ENCODE measurements at regions not wholly inside any gene's neighbourhood (a gene's known extent, or its start where the extent isn't known, plus 50 kb on each side); places are given as distances from the start of the nearest gene placed in this dataset.

- no peak for DNase-seq
These were observed 318.7 kb downstream of the CYP26B1 start for GRCh38 chr2:71829008-71829407.

- no peak for DNase-seq
These were observed 319.7 kb downstream of the CYP26B1 start for GRCh38 chr2:71827973-71828372.

- DNase-seq, result no peak
These were observed 320.1 kb downstream of the CYP26B1 start for GRCh38 chr2:71827524-71827901.

GRCh38 chr2:71826826-71827523 is 320.7 kb downstream of the CYP26B1 start:
- no peak for DNase-seq

- no peak for DNase-seq
These were observed 321.4 kb downstream of the CYP26B1 start for GRCh38 chr2:71826299-71826698.

- no peak for DNase-seq
These were observed 323.2 kb downstream of the CYP26B1 start for GRCh38 chr2:71824436-71824835.

- DNase-seq, result no peak
These were observed 324.1 kb downstream of the CYP26B1 start for GRCh38 chr2:71823526-71823925.

GRCh38 chr2:71822463-71822862 is 325.2 kb downstream of the CYP26B1 start:
- no peak for DNase-seq

GRCh38 chr2:71821856-71822255 is 325.8 kb downstream of the CYP26B1 start:
- DNase-seq, result no peak

- DNase-seq, result no peak
These were observed 330.8 kb downstream of the CYP26B1 start for GRCh38 chr2:71816815-71817214.

GRCh38 chr2:71815701-71816474 is 331.8 kb downstream of the CYP26B1 start:
- no peak for DNase-seq

- no peak for DNase-seq
These were observed 332.8 kb downstream of the CYP26B1 start for GRCh38 chr2:71814885-71815284.

GRCh38 chr2:71813807-71814470 is 333.7 kb downstream of the CYP26B1 start:
- DNase-seq, result no peak

- no peak for DNase-seq
These were observed 334.3 kb downstream of the CYP26B1 start for GRCh38 chr2:71813315-71813714.

- no peak for DNase-seq
These were observed 334.9 kb downstream of the CYP26B1 start for GRCh38 chr2:71812736-71813135.

GRCh38 chr2:71811726-71812125 is 335.9 kb downstream of the CYP26B1 start:
- no peak for DNase-seq

GRCh38 chr2:71811157-71811556 is 336.5 kb downstream of the CYP26B1 start:
- DNase-seq, result no peak

GRCh38 chr2:71807581-71808451 is 339.8 kb downstream of the CYP26B1 start:
- no peak for DNase-seq

GRCh38 chr2:71806432-71806831 is 341.2 kb downstream of the CYP26B1 start:
- DNase-seq, result no peak

- DNase-seq, result no peak
These were observed 343.3 kb downstream of the CYP26B1 start for GRCh38 chr2:71804281-71804751.

GRCh38 chr2:71803398-71803797 is 344.3 kb downstream of the CYP26B1 start:
- no peak for DNase-seq

GRCh38 chr2:71802556-71802955 is 345.1 kb downstream of the CYP26B1 start:
- DNase-seq, result no peak

- DNase-seq, result peak in 1 of 2 donors; percentile 11
These were observed 345.7 kb downstream of the CYP26B1 start for GRCh38 chr2:71801969-71802368.

Measured in stimulated activated CD4-positive, alpha-beta T cell treated with anti-CD3 and anti-CD28 coated beads, Interleukin-2, amount 100 ng/mL, for 24 hours (primary cell).